ENCODE measurements at regions not wholly inside any gene's neighbourhood (a gene's known extent, or its start where the extent isn't known, plus 50 kb on each side); places are given as distances from the start of the nearest gene placed in this dataset.

DNA sequence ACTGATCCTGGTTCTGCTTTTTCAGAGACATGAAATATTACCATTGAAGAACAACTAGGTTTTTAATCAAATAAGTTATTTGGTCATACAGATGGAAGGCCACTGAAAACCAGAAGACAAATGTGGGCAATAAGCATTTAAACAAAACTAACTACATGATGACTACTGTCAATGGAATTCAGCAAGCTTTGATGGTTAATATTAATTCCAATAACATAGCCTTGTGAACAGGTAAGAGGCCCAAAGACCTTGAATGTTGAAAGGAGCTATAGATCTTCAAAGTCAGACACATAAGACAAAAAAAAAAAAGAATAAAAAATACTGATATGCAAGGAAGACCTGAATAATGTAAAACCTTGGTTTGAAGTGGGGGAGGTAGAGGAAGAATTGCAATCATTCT lies 1955.6 kb upstream of the CELF4 start:
- Histone ChIP-seq H3K9ac (no peak overlapping the region), H3K9me3 (no peaks in the 10 kb centered on the region), H4K20me1 (no peaks in the 10 kb centered on the region), H3K4me1 (no peaks in the 10 kb centered on the region), H3K4me2 (no peak overlapping the region), H3K4me3 (no peak overlapping the region), H3K36me3 (no peaks in the 10 kb centered on the region), H3K27ac (no peak overlapping the region), H3K27me3 (no peaks in the 10 kb centered on the region)
- no peak for TF ChIP-seq Cebpa-rat (IDR thresholded peaks at IDR 0.05)

DNA sequence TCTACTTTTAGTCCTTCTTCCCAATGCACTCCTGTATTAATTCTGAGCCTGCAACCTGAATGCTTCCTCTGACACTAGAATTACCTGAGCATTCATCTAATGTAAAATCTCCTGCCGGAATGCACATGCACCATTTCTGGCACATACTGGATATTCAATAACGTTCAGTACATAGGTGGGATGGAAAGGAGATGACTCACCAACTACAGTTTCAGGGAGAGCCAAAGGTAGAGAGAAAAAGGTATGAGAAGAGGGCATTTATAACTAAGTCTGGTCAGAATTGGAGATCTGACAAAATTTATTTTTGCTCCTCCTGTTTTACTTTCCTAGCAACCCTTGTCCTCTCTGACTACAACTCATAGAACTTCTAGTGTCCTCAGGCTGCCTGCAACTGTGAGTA lies 1954.1 kb upstream of the CELF4 start:
- no peaks in the 10 kb centered on the region for H3K27me3 ChIP-seq
- H3K36me3 ChIP-seq, result no peaks in the 10 kb centered on the region
- no peak overlapping the region for H3K27ac ChIP-seq
- H3K4me2 ChIP-seq, result no peak overlapping the region
- H3K4me1 ChIP-seq, result no peaks in the 10 kb centered on the region
- no peak overlapping the region for H3K9ac ChIP-seq
- no peak for TF ChIP-seq Cebpa-rat (IDR thresholded peaks at IDR 0.05)
- H3K4me3 ChIP-seq, result no peak overlapping the region
- no peaks in the 10 kb centered on the region for H3K9me3 ChIP-seq
- H4K20me1 ChIP-seq, result no peaks in the 10 kb centered on the region

DNA sequence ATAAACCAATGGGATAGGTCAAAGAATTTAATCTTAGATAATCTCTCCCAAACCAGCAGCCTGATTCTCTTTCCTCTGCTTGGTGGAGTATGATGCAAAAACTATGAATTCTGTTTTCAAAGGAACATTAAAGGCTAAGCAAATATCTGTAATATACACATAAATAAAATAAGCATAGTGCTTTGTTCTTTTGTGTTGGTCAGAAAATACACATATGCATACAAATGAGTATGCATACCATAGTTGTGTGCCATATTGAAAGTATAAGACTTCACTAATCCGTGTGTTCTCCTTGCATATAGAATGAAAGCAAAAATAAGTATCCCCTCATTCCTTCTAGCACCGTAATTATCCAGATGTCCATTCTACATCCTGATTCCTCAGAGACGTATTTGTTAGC lies 1949.7 kb upstream of the CELF4 start:
- Histone ChIP-seq H4K20me1 (no peaks in the 10 kb centered on the region), H3K9me3 (no peaks in the 10 kb centered on the region), H3K9ac (no peak overlapping the region), H3K4me3 (no peak overlapping the region), H3K4me2 (no peak overlapping the region), H3K27ac (no peak overlapping the region), H3K4me1 (no peaks in the 10 kb centered on the region), H3K27me3 (no peaks in the 10 kb centered on the region), H3K36me3 (no peaks in the 10 kb centered on the region)
- no peak for TF ChIP-seq Cebpa-rat (IDR thresholded peaks at IDR 0.05)

DNA sequence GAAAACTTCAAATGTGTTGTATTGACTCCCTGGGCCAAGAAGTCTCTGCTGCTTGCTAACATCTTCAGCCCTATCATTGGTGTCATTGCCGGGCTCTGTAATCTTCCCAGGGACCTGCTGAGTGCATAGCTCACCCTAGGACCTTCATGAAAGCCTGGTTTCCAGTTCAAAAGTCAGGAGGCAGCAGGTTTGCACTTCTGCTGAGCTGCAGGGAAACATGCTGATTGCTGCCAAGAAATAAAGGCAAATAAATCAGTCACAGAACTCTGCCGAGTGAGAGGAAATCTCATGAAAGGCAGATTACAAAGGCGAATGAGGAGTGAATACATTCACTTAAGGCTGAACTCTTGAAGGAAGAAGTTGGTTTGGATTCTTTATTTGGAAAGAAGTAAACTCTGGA lies 1947.6 kb upstream of the CELF4 start:
- Histone ChIP-seq H4K20me1 (no peaks in the 10 kb centered on the region), H3K9ac (no peak overlapping the region), H3K27ac (no peak overlapping the region), H3K27me3 (no peaks in the 10 kb centered on the region), H3K36me3 (no peaks in the 10 kb centered on the region), H3K4me3 (no peak overlapping the region), H3K4me2 (no peak overlapping the region), H3K9me3 (no peaks in the 10 kb centered on the region), H3K4me1 (no peaks in the 10 kb centered on the region)
- no peak for TF ChIP-seq Cebpa-rat (IDR thresholded peaks at IDR 0.05)

DNA sequence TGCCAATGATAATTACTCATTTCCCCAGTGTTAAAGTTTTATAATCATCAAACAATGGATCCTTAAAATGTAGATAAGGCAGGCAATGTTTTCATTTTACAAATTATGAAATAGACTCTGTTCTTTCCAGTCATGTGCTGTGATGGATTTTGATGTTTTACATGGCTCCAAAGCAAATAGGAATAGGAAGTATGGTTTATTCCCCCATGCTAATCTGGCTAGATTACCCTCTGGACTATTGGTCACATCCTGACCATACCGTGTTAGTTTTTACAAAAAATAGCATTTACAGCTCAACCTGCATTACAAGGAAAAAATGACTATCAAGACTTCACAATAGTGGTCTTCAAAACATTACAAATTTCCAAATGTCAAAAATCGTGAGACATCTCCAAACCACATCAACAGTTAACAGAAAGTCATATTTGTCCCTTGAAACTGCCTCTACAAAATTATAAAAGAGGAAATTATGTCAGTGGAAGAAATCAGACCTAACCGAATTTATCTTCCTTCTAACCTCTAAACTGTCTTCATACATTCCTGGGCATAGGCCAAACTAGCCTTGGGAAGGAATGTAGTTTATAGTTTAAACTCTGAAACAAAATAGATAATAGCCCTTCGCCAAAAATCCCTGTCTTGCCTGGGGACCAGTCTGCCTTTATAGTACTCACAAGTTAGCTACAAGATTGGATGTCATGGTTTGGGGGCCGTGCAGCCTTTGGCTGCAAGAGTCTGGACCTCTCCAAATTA lies 1941.2 kb upstream of the CELF4 start:
- H4K20me1 ChIP-seq, result no peaks in the 10 kb centered on the region
- H3K36me3 ChIP-seq, result no peaks in the 10 kb centered on the region
- H3K9ac ChIP-seq, result no peak overlapping the region
- no peak overlapping the region for H3K4me2 ChIP-seq
- no peak overlapping the region for H3K27ac ChIP-seq
- no peaks in the 10 kb centered on the region for H3K9me3 ChIP-seq
- H3K4me1 ChIP-seq, result no peaks in the 10 kb centered on the region
- H3K4me3 ChIP-seq, result no peak overlapping the region
- H3K27me3 ChIP-seq, result no peaks in the 10 kb centered on the region
- TF ChIP-seq Cebpa-rat (IDR thresholded peaks at IDR 0.05), result no peak

DNA sequence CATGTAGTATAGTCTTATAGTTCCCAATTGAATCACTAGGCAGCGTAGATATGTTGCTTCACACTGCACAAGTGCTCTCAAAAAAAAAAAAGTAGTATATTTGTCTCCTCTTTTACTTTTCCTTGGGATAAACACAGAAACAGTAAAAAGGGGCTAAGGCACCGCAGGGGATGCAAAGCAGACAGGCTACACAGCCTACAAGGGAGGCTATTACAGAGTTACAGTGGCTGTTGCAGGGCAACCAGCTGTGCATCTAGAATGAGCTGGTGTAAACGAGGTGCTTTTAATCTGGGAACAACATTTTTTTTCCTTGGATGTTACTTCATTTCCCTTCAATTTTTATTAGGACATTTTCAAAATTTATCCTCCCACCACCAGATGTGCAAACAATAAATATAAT lies 1934.7 kb upstream of the CELF4 start:
- Histone ChIP-seq H3K9me3 (no peaks in the 10 kb centered on the region), H3K4me3 (no peak overlapping the region), H4K20me1 (no peaks in the 10 kb centered on the region), H3K4me1 (no peaks in the 10 kb centered on the region), H3K27ac (no peak overlapping the region), H3K27me3 (no peaks in the 10 kb centered on the region), H3K9ac (no peak overlapping the region), H3K36me3 (no peaks in the 10 kb centered on the region), H3K4me2 (no peak overlapping the region)
- no peak for TF ChIP-seq Cebpa-rat (IDR thresholded peaks at IDR 0.05)

DNA sequence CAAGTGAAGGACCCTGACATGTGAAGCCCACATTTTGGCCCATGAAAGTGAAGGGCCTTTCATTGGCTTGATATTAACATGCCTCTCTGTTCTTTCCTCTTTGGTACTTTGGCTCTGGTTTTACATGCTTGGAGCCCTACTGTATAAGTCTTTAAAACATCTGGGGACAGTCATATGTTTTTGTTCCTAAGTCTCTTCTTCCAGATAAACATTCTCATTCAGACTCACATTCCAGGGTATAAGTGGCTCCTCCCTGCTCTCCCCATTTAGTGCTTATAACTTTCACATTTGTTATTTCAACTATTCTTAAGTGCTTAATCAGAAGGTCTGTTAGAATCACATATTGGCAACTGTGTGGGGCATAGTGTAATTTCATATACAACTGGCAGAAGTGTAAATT lies 1932.2 kb upstream of the CELF4 start:
- Histone ChIP-seq H3K27me3 (no peaks in the 10 kb centered on the region), H3K27ac (no peak overlapping the region), H3K4me1 (no peaks in the 10 kb centered on the region), H3K4me2 (no peak overlapping the region), H4K20me1 (no peaks in the 10 kb centered on the region), H3K4me3 (no peak overlapping the region), H3K9me3 (no peaks in the 10 kb centered on the region), H3K36me3 (no peaks in the 10 kb centered on the region), H3K9ac (no peak overlapping the region)
- TF ChIP-seq Cebpa-rat (IDR thresholded peaks at IDR 0.05), result no peak

DNA sequence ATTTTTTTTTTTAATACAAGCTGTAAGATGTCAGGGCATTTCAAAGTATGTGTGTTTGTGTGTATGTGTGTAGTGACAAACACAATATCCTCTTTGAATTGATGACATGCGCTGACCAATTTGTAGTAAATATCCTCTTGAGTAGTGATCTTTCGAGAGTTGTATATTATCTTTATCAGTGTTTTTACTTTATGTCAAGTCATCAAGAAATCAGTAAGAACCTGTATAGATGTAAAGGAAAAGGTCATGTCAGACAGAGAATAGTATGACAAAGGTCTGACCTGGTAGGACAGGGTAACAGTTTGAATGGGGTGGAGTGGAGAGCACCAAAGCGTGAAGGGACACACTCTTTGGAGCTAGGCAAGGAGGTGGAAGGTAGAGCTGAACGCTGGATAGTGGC lies 1931.4 kb upstream of the CELF4 start:
- no peaks in the 10 kb centered on the region for H3K9me3 ChIP-seq
- no peak overlapping the region for H3K9ac ChIP-seq
- no peak overlapping the region for H3K27ac ChIP-seq
- H3K4me3 ChIP-seq, result no peak overlapping the region
- H4K20me1 ChIP-seq, result no peaks in the 10 kb centered on the region
- H3K36me3 ChIP-seq, result no peaks in the 10 kb centered on the region
- H3K4me1 ChIP-seq, result no peaks in the 10 kb centered on the region
- no peak for TF ChIP-seq Cebpa-rat (IDR thresholded peaks at IDR 0.05)
- no peaks in the 10 kb centered on the region for H3K27me3 ChIP-seq
- no peak overlapping the region for H3K4me2 ChIP-seq

DNA sequence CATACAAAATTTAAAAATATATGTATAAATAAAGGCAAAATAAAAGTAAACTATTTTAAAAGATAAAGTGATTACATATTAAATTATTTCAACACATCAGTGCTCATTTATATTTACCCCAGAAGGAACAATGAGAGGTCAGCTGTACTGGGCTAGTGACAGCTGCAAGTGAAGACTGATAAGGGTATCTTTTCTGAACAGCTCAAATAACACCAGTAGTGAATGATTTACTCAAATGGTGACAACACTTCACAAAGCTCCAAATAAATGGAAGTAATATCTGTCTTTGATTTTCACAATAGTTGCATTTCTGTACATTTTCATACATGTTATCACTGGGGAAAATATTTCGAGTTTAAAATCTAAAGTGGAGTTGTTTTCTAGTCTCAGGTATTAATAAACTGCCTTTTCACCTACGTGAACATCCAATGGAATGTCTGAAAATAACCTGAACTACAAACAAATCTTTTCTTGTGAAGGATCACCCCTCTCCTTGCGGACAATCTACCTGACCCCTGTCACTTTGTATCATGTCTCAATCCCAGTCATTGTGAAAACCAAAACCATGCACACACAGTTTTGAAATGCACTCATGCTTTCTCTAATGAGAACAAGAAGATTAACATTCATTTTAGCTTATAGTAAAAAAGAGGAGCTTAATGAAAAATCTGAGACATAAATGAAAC lies 1928.8 kb upstream of the CELF4 start:
- TF ChIP-seq Cebpa-rat (IDR thresholded peaks at IDR 0.05), result no peak

DNA sequence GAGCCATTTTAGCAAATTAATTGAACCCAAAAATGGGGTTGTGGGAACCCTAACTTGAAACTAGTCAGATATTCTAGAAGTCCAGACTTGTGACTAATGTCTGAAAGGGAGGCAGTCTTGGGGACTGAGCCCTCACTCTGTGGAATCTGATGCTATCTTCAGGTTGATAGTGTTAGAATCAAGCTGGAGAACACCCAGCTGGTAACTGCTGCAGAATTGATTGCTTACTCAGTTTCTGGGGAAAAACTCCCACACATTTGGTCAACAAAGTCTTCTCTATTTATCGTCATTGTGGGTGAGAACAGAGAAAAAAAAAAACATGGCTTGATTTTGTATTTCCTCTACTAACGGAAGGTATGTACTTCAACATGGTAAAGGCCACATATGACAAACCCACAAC lies 1925.8 kb upstream of the CELF4 start:
- no peaks in the 10 kb centered on the region for H3K9me3 ChIP-seq
- no peaks in the 10 kb centered on the region for H4K20me1 ChIP-seq
- H3K27me3 ChIP-seq, result no peaks in the 10 kb centered on the region
- no peaks in the 10 kb centered on the region for H3K36me3 ChIP-seq
- no peak overlapping the region for H3K9ac ChIP-seq
- TF ChIP-seq Cebpa-rat (IDR thresholded peaks at IDR 0.05), result no peak
- no peaks in the 10 kb centered on the region for H3K4me1 ChIP-seq
- no peak overlapping the region for H3K4me2 ChIP-seq
- no peak overlapping the region for H3K4me3 ChIP-seq
- no peak overlapping the region for H3K27ac ChIP-seq

More for the DNA sequence above, 1928.8 kb upstream of the CELF4 start:
- Histone ChIP-seq H3K27me3 (no peaks in the 10 kb centered on the region), H3K9me3 (no peaks in the 10 kb centered on the region), H3K9ac (no peak overlapping the region), H3K27ac (no peak overlapping the region), H4K20me1 (no peaks in the 10 kb centered on the region), H3K4me3 (no peak overlapping the region), H3K36me3 (no peaks in the 10 kb centered on the region), H3K4me1 (no peaks in the 10 kb centered on the region), H3K4me2 (no peak overlapping the region)
